ENCODE measurements at regions not wholly inside any gene's neighbourhood (a gene's known extent, or its start where the extent isn't known, plus 50 kb on each side); places are given as distances from the start of the nearest gene placed in this dataset.

DNA sequence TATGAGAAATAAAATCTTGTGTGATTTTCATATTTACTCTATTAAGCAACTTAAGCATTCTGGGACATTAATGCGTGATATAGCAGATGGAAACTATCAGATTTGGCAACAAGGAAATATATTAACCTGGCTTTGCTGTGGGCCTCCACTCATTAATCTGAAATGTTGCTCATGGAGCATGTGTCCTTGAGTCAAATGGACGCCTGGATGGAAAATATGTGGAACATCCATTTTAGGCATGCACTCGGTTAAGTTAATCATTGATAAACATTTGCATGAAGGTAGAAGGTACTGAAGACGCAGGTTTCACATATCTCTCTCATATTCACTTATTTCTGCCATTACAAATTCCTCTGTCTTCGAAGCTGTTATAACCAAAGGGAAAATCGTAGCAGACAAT is 246.1 kb downstream of the NR2F2 start:
- in situ Hi-C loops (cut with MboI; ENCODE audit: low sequenced_read_pairs, unreplicated experiment): no loop called here
- TF ChIP-seq, protein P1, sequence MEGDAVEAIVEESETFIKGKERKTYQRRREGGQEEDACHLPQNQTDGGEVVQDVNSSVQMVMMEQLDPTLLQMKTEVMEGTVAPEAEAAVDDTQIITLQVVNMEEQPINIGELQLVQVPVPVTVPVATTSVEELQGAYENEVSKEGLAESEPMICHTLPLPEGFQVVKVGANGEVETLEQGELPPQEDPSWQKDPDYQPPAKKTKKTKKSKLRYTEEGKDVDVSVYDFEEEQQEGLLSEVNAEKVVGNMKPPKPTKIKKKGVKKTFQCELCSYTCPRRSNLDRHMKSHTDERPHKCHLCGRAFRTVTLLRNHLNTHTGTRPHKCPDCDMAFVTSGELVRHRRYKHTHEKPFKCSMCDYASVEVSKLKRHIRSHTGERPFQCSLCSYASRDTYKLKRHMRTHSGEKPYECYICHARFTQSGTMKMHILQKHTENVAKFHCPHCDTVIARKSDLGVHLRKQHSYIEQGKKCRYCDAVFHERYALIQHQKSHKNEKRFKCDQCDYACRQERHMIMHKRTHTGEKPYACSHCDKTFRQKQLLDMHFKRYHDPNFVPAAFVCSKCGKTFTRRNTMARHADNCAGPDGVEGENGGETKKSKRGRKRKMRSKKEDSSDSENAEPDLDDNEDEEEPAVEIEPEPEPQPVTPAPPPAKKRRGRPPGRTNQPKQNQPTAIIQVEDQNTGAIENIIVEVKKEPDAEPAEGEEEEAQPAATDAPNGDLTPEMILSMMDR (IDR thresholded peaks at IDR 0.05; ENCODE audit: borderline replicate concordance, control extremely low read depth, extremely low read depth, insufficient read depth, missing control alignments): no peak
- DNase-seq (ENCODE audit: low spot score): no peak

GRCh38 chr15:96578393-96578792 is 247.9 kb downstream of the NR2F2 start:
- DNase-seq (ENCODE audit: low spot score): no peak
- TF ChIP-seq, protein P1 (IDR thresholded peaks at IDR 0.05; ENCODE audit: borderline replicate concordance, control extremely low read depth, extremely low read depth, insufficient read depth, missing control alignments): no peak
- in situ Hi-C loops (cut with MboI; ENCODE audit: low sequenced_read_pairs, unreplicated experiment): no loop called here

GRCh38 chr15:96581371-96581770 is 250.9 kb downstream of the NR2F2 start:
- no peak for DNase-seq (ENCODE audit: low spot score)
- in situ Hi-C loops (cut with MboI; ENCODE audit: low sequenced_read_pairs, unreplicated experiment): no loop called here
- TF ChIP-seq, protein P1 (IDR thresholded peaks at IDR 0.05; ENCODE audit: borderline replicate concordance, control extremely low read depth, extremely low read depth, insufficient read depth, missing control alignments): no peak

- no peak for DNase-seq (ENCODE audit: low spot score)
- in situ Hi-C loops (cut with MboI; ENCODE audit: low sequenced_read_pairs, unreplicated experiment): no loop called here
- TF ChIP-seq, protein P1 (IDR thresholded peaks at IDR 0.05; ENCODE audit: borderline replicate concordance, control extremely low read depth, extremely low read depth, insufficient read depth, missing control alignments): no peak
Observed at GRCh38 chr15:96582473-96582872, 252.0 kb downstream of the NR2F2 start.

DNA sequence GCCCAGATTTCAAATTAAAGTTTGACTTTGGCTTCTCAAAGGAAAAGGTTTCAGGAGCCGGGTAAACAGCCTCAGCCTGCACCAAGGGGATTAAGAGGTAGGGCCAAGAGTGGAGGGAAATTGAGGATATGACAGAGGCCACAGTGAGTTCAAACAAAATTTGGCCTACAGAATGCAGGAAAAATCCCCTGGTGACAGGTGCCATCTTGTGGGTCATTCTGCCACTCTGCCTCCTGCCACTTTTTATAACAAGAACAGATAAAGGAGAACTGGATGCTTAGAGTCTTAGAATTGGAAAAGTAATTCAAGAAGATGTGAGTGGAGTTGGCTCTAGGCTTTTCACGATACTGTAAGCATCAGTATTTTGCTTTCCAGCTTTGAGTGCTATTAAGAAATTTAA is 253.2 kb downstream of the NR2F2 start:
- TF ChIP-seq, protein P1 (IDR thresholded peaks at IDR 0.05; ENCODE audit: borderline replicate concordance, control extremely low read depth, extremely low read depth, insufficient read depth, missing control alignments): no peak
- no peak for DNase-seq (ENCODE audit: low spot score)
- in situ Hi-C loops (cut with MboI; ENCODE audit: low sequenced_read_pairs, unreplicated experiment): no loop called here

DNA sequence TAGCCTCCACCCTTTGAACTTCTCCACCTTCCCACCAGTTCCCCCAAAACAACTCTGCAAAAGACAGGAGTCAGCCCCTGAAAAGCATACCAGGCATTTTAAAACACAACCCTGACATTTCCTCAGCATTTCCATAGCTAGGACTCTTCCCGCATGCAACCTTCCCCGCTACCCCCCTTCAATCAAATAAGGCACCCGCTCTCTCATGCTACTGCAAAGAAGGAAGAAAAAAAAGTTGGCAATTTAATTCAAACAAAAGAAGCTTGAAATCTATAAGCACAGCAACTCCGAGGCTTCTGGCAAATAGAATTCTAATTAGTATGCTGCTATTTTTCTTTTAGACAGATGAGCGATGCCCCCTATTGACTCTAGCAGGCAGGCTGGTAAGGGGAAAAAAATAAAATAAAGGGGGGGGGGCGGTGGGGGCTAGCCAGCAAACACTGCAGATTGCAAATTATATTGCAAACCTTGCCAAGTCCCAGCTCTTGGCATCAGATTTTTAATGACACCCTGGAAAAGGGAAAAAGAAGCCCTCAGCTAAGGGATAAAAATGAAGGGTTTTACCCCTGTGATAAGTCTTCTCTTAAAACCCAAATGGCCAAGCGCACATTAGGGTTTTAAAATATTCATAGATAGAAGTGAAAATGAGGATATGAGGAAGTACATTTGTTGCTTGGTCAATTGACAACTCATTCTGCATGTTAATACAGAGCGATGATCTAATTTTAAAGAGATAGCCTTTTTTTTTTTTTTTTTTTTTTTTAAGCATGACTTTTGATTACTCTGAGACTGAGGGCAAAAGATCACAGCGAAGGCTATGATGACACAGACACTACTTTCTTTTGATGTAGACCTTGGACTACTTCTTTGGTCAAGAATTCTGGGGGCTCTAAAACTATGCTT is 255.2 kb downstream of the NR2F2 start:
- TF ChIP-seq, protein P1 (IDR thresholded peaks at IDR 0.05; ENCODE audit: borderline replicate concordance, control extremely low read depth, extremely low read depth, insufficient read depth, missing control alignments): no peak
- in situ Hi-C loops (cut with MboI; ENCODE audit: low sequenced_read_pairs, unreplicated experiment): no loop called here
- DNase-seq (ENCODE audit: low spot score): no peak

Data from GM13976 (cell line).